Testis (tissue), 2 donors: ENCODE measurements at regions not wholly inside any gene's neighbourhood (a gene's known extent, or its start where the extent isn't known, plus 50 kb on each side); places are given as distances from the start of the nearest gene placed in this dataset.

Experiments
- CTCF ChIP-seq, 3 experiments: fragments of 450-650 bp in 2 of 3; fragments of 200-600 bp in 1 of 3; sonication (generic) in 1 of 3; IDR thresholded peaks; one replicate each; pipeline ENCODE4 v1.5.1; 2016 to 2019; ENCODE audit warnings: antibody characterized with exemption in 3 of 3, mild to moderate bottlenecking in 2 of 3, moderate library complexity in 1 of 3
- POLR2A ChIP-seq: fragments of 450-650 bp; IDR thresholded peaks from one replicate; pipeline ENCODE4 v1.6.1; 2017; ENCODE audit warnings: antibody characterized with exemption, mild to moderate bottlenecking, moderate library complexity

- TF ChIP-seq CTCF (IDR thresholded peaks at IDR 0.05) = no peak
- TF ChIP-seq POLR2A = no peak
These were observed 424.1 kb downstream of the SMARCA1 start for GRCh38 chrX:129099207-129099606.
